Karpas-422 (cell line): ENCODE measurements at regions not wholly inside any gene's neighbourhood (a gene's known extent, or its start where the extent isn't known, plus 50 kb on each side); places are given as distances from the start of the nearest gene placed in this dataset.

ENCODE experiments used
- DNase-seq: peaks from one replicate; pipeline ENCODE4 v3.0.0-alpha.2; 2015
- H2AFZ ChIP-seq: fragments of 200-600 bp; sonication (generic); 2 replicates; pipeline ENCODE4 v1.6.1; 2014; ENCODE audit warnings: antibody characterized with exemption, low read length, mixed read lengths
- H3K27ac ChIP-seq: fragments of 200-600 bp; sonication (generic); 2 replicates; pipeline ENCODE4 v1.5.1; 2014; ENCODE audit warnings: mild to moderate bottlenecking, low read length, moderate library complexity
- H3K27me3 ChIP-seq: fragments of 200-600 bp; sonication (generic); 2 replicates; pipeline ENCODE4 v1.6.1; 2014; ENCODE audit warnings: low read length, mixed read lengths
- H3K36me3 ChIP-seq: fragments of 200-600 bp; sonication (generic); 2 replicates; pipeline ENCODE4 v1.6.1; 2014; ENCODE audit warnings: low read length, mixed read lengths; ENCODE audit not compliant: insufficient read depth
- H3K4me1 ChIP-seq: fragments of 200-600 bp; sonication (generic); 2 replicates; pipeline ENCODE4 v1.6.1; 2014; ENCODE audit warnings: mild to moderate bottlenecking, low read length, mixed read lengths
- H3K4me2 ChIP-seq: fragments of 200-600 bp; sonication (generic); 2 replicates; pipeline ENCODE4 v1.6.1; 2014; ENCODE audit warnings: low read length, low read depth, mild to moderate bottlenecking; ENCODE audit not compliant: poor library complexity, severe bottlenecking
- H3K4me3 ChIP-seq: fragments of 200-600 bp; sonication (generic); 2 replicates; pipeline ENCODE4 v1.5.1; 2014; ENCODE audit warnings: mild to moderate bottlenecking, antibody characterized with exemption, low read length, mixed read lengths
- H3K79me2 ChIP-seq: fragments of 200-600 bp; sonication (generic); 2 replicates; pipeline ENCODE4 v1.6.1; 2014; ENCODE audit warnings: mild to moderate bottlenecking, low read length, mixed read lengths
- H3K9ac ChIP-seq: fragments of 200-600 bp; sonication (generic); 2 replicates; pipeline ENCODE4 v1.6.0; 2014; ENCODE audit warnings: low read length
- H3K9me2 ChIP-seq: fragments of 200-600 bp; sonication (generic), shearing (Covaris generic); replicated peaks from 2 replicates; pipeline ENCODE4 v1.6.0; 2014; ENCODE audit warnings: mild to moderate bottlenecking, low read length, moderate library complexity; ENCODE audit not compliant: insufficient read depth
- H3K9me3 ChIP-seq: fragments of 300-700, 200-600 bp; sonication (generic); 2 replicates; pipeline ENCODE4 v1.6.1; 2014; ENCODE audit warnings: low read length, mixed read lengths
- H4K20me1 ChIP-seq: fragments of 200-600 bp; sonication (generic); 2 replicates; pipeline ENCODE4 v1.6.1; 2014; ENCODE audit warnings: mild to moderate bottlenecking, antibody characterized with exemption, low read length, low read depth; ENCODE audit not compliant: insufficient read depth

- Histone ChIP-seq H3K27me3 (no peaks in the 10 kb centered on the region), H3K4me3 (no peak overlapping the region), H3K9ac (no peak overlapping the region), H3K4me2 (no peak overlapping the region), H4K20me1 (no peaks in the 10 kb centered on the region), H3K27ac (no peak overlapping the region), H3K36me3 (no peaks in the 10 kb centered on the region), H3K79me2 (no peaks in the 10 kb centered on the region), H3K4me1 (no peaks in the 10 kb centered on the region), H3K9me3 (peaks cover 3% of the 10 kb centered on the region; the same call in 1 of the 2 replicates), H3K9me2 (no peaks in the 10 kb centered on the region), H2AFZ (no peak overlapping the region)
- DNase-seq, result no peak
These were observed 239.4 kb downstream of the ARHGAP12 start for GRCh38 chr10:31689233-31689632.

DNA sequence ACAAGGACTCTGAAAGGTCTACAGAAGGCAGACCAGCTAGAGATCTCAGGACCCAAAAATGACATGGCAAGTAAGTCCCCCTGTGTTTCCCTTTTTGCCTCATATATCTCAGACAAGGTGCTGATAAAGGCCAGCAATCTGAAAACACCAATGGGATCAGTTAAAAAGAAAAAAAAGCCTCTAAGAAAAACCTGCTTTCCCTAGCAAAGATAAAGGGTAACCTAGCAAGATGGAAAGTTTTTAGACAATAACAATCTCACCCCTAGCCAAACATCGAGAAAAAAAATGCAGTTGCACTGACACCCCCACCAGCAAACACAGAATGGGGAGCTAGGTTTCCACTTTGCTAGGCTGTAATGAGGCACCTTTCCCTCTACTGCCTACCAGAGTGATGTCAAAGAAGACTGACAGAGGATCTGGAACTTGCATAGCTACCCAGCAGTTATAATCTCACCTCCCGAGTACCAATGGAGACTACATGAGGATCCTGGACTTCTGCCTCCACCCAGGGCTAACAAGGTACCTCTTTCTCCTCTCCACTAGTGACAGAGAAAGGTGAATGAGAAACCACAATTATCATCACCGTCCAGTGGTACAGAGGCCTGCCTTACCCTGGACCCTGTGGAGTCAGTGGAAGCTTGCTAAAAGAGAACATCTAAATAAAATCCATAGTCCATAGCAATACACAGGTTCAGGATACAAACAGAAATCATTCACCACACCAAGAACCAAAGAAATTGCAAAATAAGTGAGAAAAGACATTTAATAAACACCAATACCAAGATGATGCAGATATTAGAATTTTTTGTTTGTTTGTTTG is 240.8 kb downstream of the ARHGAP12 start:
- H2AFZ ChIP-seq, result no peak overlapping the region
- H3K9me2 ChIP-seq, result no peaks in the 10 kb centered on the region
- H3K4me2 ChIP-seq, result no peak overlapping the region
- H3K79me2 ChIP-seq, result no peaks in the 10 kb centered on the region
- no peaks in the 10 kb centered on the region for H4K20me1 ChIP-seq
- H3K27me3 ChIP-seq, result no peaks in the 10 kb centered on the region
- peaks cover 3% of the 10 kb centered on the region; the same call in 1 of the 2 replicates for H3K9me3 ChIP-seq
- H3K9ac ChIP-seq, result no peak overlapping the region
- H3K36me3 ChIP-seq, result no peaks in the 10 kb centered on the region
- no peak overlapping the region for H3K27ac ChIP-seq
- no peak overlapping the region for H3K4me3 ChIP-seq
- H3K4me1 ChIP-seq, result no peaks in the 10 kb centered on the region
- no peak for DNase-seq

DNA sequence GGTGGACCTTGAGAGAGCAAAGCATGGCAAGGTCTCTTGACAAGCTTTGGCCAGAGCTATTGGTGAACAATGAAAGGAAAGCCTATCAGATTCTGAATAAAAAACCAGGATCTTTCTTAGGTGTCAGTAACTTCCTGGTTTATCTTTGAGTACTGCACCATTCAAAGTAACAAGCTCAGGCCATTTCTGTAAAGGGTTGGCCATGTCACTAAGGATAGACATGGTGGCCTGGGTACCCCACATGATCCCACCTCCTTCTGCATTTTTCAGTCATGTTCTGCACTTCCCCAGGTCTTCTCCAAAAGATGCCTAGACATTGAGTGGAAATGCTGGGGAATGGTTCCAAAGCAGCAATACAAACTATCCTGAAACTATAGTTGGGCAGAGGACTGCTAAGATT is 242.0 kb downstream of the ARHGAP12 start:
- no peaks in the 10 kb centered on the region for H3K27me3 ChIP-seq
- no peaks in the 10 kb centered on the region for H3K36me3 ChIP-seq
- no peak overlapping the region for H3K4me2 ChIP-seq
- no peak overlapping the region for H3K9ac ChIP-seq
- H3K4me1 ChIP-seq, result no peaks in the 10 kb centered on the region
- H2AFZ ChIP-seq, result no peak overlapping the region
- no peaks in the 10 kb centered on the region for H3K9me2 ChIP-seq
- no peak overlapping the region for H3K27ac ChIP-seq
- DNase-seq, result no peak
- H3K4me3 ChIP-seq, result no peak overlapping the region
- H4K20me1 ChIP-seq, result no peaks in the 10 kb centered on the region
- H3K9me3 ChIP-seq, result peaks cover 6% of the 10 kb centered on the region
- H3K79me2 ChIP-seq, result no peaks in the 10 kb centered on the region

- Histone ChIP-seq H3K27me3 (no peaks in the 10 kb centered on the region), H4K20me1 (no peaks in the 10 kb centered on the region), H3K4me2 (no peak overlapping the region), H2AFZ (no peak overlapping the region), H3K9me3 (peaks cover 6% of the 10 kb centered on the region), H3K4me3 (no peak overlapping the region), H3K9me2 (no peaks in the 10 kb centered on the region), H3K27ac (no peak overlapping the region), H3K4me1 (no peaks in the 10 kb centered on the region), H3K9ac (no peak overlapping the region), H3K36me3 (no peaks in the 10 kb centered on the region), H3K79me2 (no peaks in the 10 kb centered on the region)
- DNase-seq, result no peak
These were observed 244.9 kb downstream of the ARHGAP12 start for GRCh38 chr10:31683682-31684081.

GRCh38 chr10:31679936-31680335 is 248.7 kb downstream of the ARHGAP12 start:
- peaks cover 6% of the 10 kb centered on the region for H3K9me3 ChIP-seq

DNA sequence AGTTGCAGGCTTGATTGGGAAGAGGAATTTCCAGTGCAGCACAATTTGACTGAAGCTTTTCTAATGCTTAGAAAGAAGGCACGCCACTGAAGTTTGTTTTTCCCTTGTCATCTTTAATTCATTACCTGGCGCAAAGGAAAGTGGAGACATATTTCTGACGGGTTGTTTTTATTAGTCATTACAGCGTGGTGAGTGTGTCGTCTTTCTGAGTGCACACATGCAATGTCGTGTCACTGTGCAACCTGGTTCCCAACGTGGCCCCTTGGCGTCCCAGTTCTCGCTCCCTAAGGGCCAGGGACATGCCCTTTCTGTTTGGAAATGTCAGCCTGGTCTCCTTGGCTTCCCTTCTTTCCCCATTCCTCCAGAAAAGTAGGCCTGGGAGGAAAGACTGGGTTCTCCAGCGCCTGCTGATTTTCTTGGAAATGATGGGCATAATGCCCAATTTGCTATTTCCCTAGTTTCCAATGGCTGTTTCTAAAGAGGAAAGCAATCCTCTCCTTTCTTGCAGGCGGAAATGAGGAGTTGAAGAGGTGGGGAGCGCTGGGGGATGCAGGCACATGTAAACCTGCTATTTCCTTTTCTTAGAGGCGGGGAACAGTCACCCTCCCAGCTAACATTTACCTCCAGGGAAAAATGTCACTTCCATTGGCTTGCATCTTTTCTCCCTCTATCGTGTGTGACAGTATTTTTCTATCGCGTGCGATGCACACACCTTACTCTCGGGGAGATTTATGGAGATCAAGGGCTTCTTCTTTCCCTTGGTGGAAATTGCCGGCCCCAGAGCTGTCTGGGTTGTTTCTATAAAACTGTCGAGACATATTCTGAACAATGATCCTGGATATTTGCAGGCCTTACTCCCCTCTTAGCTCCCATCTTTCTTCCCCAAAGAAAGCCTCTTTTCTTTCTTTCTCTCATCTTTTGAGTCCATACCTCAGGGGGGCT is 249.8 kb downstream of the ARHGAP12 start:
- no peaks in the 10 kb centered on the region for H3K27me3 ChIP-seq
- no peak for DNase-seq
- no peak overlapping the region for H3K4me2 ChIP-seq
- H3K9me2 ChIP-seq, result no peaks in the 10 kb centered on the region
- no peak overlapping the region for H3K4me3 ChIP-seq
- H3K4me1 ChIP-seq, result no peaks in the 10 kb centered on the region
- H4K20me1 ChIP-seq, result no peaks in the 10 kb centered on the region
- H3K36me3 ChIP-seq, result no peaks in the 10 kb centered on the region
- no peaks in the 10 kb centered on the region for H3K79me2 ChIP-seq
- no peak overlapping the region for H3K9ac ChIP-seq
- H2AFZ ChIP-seq, result no peak overlapping the region
- H3K9me3 ChIP-seq, result peaks cover 3% of the 10 kb centered on the region; the same call in 1 of the 2 replicates
- no peak overlapping the region for H3K27ac ChIP-seq

More at GRCh38 chr10:31679936-31680335, 248.7 kb downstream of the ARHGAP12 start:
- Histone ChIP-seq H3K27ac (no peak overlapping the region), H3K9ac (no peak overlapping the region), H3K4me1 (no peaks in the 10 kb centered on the region), H3K4me2 (no peak overlapping the region), H3K4me3 (no peak overlapping the region), H3K9me2 (no peaks in the 10 kb centered on the region), H3K27me3 (no peaks in the 10 kb centered on the region), H3K79me2 (no peaks in the 10 kb centered on the region), H3K36me3 (no peaks in the 10 kb centered on the region), H4K20me1 (no peaks in the 10 kb centered on the region), H2AFZ (no peak overlapping the region)
- no peak for DNase-seq

GRCh38 chr10:31678139-31678536 is 250.5 kb downstream of the ARHGAP12 start:
- Histone ChIP-seq H3K9ac (no peak overlapping the region), H3K9me2 (no peaks in the 10 kb centered on the region)

More at GRCh38 chr10:31678139-31678536, 250.5 kb downstream of the ARHGAP12 start:
- Histone ChIP-seq H2AFZ (no peak overlapping the region), H3K27ac (no peak overlapping the region), H4K20me1 (no peaks in the 10 kb centered on the region), H3K9me3 (peaks cover 3% of the 10 kb centered on the region; the same call in 1 of the 2 replicates), H3K4me2 (no peak overlapping the region), H3K36me3 (no peaks in the 10 kb centered on the region), H3K4me3 (no peak overlapping the region), H3K79me2 (no peaks in the 10 kb centered on the region), H3K27me3 (no peaks in the 10 kb centered on the region), H3K4me1 (no peaks in the 10 kb centered on the region)
- DNase-seq, result no peak
